IPS DF 19.7 (cell line): ENCODE measurements at regions not wholly inside any gene's neighbourhood (a gene's known extent, or its start where the extent isn't known, plus 50 kb on each side); places are given as distances from the start of the nearest gene placed in this dataset.
"Not testable (repeated sequence)": the region's sequence is repeated elsewhere in the genome, so short reads cannot be mapped to it uniquely, and the experiment has no call there.

Source experiments
- DNase-seq: peaks from one replicate; pipeline ENCODE4 v3.0.0-alpha.2; 2013; ENCODE audit warnings: low read depth, low spot score

- no peak for DNase-seq
These were observed 253.7 kb downstream of the HNMT start for GRCh38 chr2:138217975-138218374.

- no peak for DNase-seq
These were observed 254.1 kb downstream of the HNMT start for GRCh38 chr2:138218397-138218796.

GRCh38 chr2:138219961-138220360 is 255.7 kb downstream of the HNMT start:
- no peak for DNase-seq

- no peak for DNase-seq
These were observed 257.1 kb downstream of the HNMT start for GRCh38 chr2:138221358-138221757.

- no peak for DNase-seq
These were observed 259.0 kb downstream of the HNMT start for GRCh38 chr2:138223319-138223718.

GRCh38 chr2:138227195-138227594 is 262.9 kb downstream of the HNMT start:
- DNase-seq = no peak

- DNase-seq = no peak
These were observed 263.8 kb downstream of the HNMT start for GRCh38 chr2:138228101-138228500.

GRCh38 chr2:138234265-138234664 is 267.3 kb upstream of the SPOPL start:
- DNase-seq = no peak

GRCh38 chr2:138235041-138235440 is 266.5 kb upstream of the SPOPL start:
- DNase-seq = no peak

GRCh38 chr2:138236142-138236541 is 265.4 kb upstream of the SPOPL start:
- no peak for DNase-seq

GRCh38 chr2:138237667-138238384 is 263.7 kb upstream of the SPOPL start:
- no peak for DNase-seq

- no peak for DNase-seq
These were observed 262.7 kb upstream of the SPOPL start for GRCh38 chr2:138238908-138239307.

- DNase-seq = no peak
These were observed 261.6 kb upstream of the SPOPL start for GRCh38 chr2:138239902-138240491.

GRCh38 chr2:138243372-138243771 is 258.2 kb upstream of the SPOPL start:
- DNase-seq = no peak

- no peak for DNase-seq
These were observed 257.1 kb upstream of the SPOPL start for GRCh38 chr2:138244501-138244925.

- no peak for DNase-seq
These were observed 256.3 kb upstream of the SPOPL start for GRCh38 chr2:138245310-138245709.

GRCh38 chr2:138247302-138247701 is 254.3 kb upstream of the SPOPL start:
- no peak for DNase-seq

- no peak for DNase-seq
These were observed 252.4 kb upstream of the SPOPL start for GRCh38 chr2:138249207-138249606.

- DNase-seq = not testable (repeated sequence)
These were observed 250.7 kb upstream of the SPOPL start for GRCh38 chr2:138250843-138251320.

GRCh38 chr2:138252587-138252986 is 249.0 kb upstream of the SPOPL start:
- no peak for DNase-seq

GRCh38 chr2:138255670-138256069 is 245.9 kb upstream of the SPOPL start:
- no peak for DNase-seq

GRCh38 chr2:138267161-138267901 is 234.2 kb upstream of the SPOPL start:
- no peak for DNase-seq

- DNase-seq = no peak
These were observed 233.7 kb upstream of the SPOPL start for GRCh38 chr2:138267902-138268254.
